NT2/D1 (cell line): ENCODE measurements at regions not wholly inside any gene's neighbourhood (a gene's known extent, or its start where the extent isn't known, plus 50 kb on each side); places are given as distances from the start of the nearest gene placed in this dataset.

Source experiments
- SUZ12 ChIP-seq: IDR thresholded peaks from 2 replicates; pipeline ENCODE4 v1.6.1; 2011; ENCODE audit not compliant: insufficient read length, insufficient read depth; ENCODE audit errors: extremely low read depth
- YY1 ChIP-seq: IDR thresholded peaks from 2 replicates; pipeline ENCODE4 v1.6.1; 2011; ENCODE audit not compliant: insufficient read length, insufficient read depth

DNA sequence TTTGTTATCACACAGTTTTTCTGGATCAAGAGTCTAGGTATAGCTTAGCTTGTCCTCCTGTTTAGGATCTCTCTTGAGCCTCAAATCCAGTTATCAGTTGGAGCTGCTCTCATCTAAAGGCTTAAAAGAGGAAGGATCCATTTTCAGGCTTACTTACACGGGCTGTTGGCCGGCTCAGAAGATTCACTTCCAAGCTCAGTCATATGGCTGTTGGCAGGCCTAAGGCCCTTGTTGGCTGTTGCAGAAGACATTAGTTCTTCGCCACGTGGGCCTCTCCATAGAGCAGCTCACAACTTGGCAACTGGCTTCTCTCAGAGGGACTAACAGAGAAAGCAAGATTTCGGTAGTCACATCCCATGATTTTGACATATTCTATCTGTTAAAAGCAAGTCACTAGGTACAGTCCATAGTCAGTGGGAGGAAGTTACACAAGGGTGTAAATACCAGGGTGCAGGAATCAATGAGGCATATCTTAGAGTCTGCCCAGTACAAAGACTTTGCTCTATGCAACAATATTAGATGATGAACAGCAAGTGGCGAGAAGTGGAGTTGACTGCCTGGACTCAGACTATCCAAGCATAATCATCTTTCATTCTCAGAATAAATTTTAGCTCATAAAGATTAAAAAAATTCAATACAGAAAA, 280.1 kb upstream of the MBL2 start:
- TF ChIP-seq YY1 = no peak
- TF ChIP-seq SUZ12 = no peak
